ENCODE measurements at regions not wholly inside any gene's neighbourhood (a gene's known extent, or its start where the extent isn't known, plus 50 kb on each side); places are given as distances from the start of the nearest gene placed in this dataset.
"Not testable (repeated sequence)": the region's sequence is repeated elsewhere in the genome, so short reads cannot be mapped to it uniquely, and the experiment has no call there.

DNA sequence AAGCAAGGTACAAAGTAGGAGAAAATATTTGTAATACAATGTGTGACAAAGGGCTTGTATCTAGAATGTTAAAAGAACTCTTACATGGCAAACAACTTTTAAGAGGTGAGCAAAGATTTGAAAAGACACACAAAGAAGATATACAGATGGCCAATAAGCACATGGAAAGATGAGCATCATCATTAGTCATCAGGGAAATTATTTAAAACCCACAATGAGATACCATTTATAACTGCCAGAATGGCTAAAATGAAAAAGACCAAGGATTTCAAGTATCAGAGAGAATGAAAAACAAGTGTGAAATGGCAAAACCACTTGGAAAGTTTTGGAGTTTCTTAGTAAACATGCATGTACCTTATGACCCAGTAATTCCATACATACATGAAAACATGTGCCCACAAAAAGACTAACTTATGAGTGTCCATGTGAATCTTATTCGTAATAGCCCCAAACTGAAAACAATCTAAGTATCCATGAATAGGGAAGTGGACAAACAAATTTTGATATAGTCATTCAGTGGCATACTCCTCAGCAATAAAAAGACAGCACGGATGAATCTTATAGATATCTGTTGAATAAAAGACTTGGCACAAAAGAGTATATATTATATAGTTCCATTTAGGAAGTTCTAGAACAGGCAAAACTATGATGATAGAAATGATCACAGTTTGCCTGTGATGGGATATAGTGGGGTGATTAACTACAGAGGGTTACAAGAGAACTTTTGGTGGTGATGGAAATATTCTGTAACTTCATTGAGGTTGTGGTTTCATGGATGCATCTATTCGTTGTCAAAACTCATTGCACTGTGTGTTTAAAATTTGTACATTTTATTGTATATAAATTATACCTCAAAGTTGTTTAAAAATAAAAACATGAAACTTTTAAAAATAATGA is 82.0 kb downstream of the DISP1 start:
- H3K4me3 ChIP-seq (ENCODE audit: low read depth, low read length), result no peak overlapping the region
- DNase-seq (ENCODE audit: low read depth), result peak; percentile 48
- TF ChIP-seq, protein P1, sequence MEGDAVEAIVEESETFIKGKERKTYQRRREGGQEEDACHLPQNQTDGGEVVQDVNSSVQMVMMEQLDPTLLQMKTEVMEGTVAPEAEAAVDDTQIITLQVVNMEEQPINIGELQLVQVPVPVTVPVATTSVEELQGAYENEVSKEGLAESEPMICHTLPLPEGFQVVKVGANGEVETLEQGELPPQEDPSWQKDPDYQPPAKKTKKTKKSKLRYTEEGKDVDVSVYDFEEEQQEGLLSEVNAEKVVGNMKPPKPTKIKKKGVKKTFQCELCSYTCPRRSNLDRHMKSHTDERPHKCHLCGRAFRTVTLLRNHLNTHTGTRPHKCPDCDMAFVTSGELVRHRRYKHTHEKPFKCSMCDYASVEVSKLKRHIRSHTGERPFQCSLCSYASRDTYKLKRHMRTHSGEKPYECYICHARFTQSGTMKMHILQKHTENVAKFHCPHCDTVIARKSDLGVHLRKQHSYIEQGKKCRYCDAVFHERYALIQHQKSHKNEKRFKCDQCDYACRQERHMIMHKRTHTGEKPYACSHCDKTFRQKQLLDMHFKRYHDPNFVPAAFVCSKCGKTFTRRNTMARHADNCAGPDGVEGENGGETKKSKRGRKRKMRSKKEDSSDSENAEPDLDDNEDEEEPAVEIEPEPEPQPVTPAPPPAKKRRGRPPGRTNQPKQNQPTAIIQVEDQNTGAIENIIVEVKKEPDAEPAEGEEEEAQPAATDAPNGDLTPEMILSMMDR (IDR thresholded peaks at IDR 0.05; ENCODE audit: insufficient read depth, low read depth, low read length), result no peak

DNA sequence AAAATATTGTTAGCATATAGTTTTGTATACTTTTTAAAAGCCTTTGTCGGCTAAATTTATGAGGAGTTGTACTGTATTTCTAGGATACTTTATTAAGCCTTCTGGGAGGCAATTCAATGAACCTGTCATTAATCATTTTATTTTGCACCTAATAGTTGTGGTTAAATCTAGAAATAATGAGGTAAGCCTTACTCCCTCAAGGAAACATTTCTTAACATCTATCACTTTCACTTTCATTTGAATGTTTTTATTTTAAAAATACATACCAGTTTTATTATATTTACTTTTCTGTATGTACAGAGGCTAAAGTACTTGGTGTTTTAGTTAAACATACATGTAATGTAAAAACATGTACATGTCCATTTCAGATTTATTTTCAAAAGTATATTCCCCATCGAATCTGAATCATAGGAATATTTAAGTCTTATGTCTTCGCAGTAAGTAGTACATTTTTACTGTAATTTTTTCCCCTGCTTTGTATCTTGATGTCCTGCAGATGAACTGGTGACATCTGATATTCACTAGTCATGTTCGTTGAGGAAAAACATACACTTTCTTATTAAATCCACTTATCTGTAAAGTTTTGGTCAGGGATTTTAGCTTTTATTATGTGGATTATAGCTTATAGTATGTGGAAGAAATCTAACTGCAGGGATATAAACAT is 82.8 kb downstream of the DISP1 start:
- peak overlapping the region; percentile 42 for H3K4me3 ChIP-seq (ENCODE audit: low read depth, low read length)
- TF ChIP-seq, protein P1 (IDR thresholded peaks at IDR 0.05; ENCODE audit: insufficient read depth, low read depth, low read length), result no peak
- peak; percentile 90 for DNase-seq (ENCODE audit: low read depth)

DNA sequence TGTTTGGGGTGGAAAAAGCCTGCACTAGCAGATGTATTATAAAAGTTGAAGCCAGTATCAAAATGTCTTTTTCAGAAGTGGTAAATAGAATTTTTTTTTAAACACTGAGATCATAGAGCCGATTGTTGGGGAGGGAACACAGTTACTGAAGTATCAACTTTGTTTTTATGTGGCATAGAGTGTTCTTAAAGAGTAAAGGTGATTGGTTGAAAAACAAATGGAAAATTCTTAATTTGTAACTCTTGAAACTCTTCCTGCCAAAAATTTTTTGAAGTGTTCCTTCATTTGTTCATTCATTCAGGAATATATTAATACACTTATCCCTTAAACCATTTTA is 83.3 kb downstream of the DISP1 start:
- peak overlapping the region; percentile 42 for H3K4me3 ChIP-seq (ENCODE audit: low read depth, low read length)
- TF ChIP-seq, protein P1 (IDR thresholded peaks at IDR 0.05; ENCODE audit: insufficient read depth, low read depth, low read length), result no peak
- no peak for DNase-seq (ENCODE audit: low read depth)

DNA sequence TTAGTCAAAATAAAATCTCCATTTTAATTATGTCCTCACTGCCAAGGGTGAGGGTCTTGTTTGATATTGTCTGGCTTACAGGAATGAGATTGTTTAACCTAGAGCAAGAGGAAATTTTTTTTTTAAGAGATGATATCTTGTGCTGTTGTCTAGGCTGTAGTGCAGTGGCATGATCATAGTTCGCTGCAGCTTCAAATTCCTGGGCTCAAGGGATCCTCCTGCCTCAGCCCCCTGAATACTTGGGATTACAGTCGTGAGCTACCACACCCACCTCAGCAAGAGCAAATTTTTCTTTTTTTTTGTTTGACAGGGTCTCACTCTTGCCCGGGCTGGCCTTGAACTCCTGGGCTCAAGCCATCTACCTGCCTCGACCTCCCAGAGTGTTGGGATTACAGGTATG is 84.6 kb downstream of the DISP1 start:
- DNase-seq (ENCODE audit: low read depth), result no peak
- TF ChIP-seq, protein P1 (IDR thresholded peaks at IDR 0.05; ENCODE audit: insufficient read depth, low read depth, low read length), result no peak

GRCh38 chr1:222904451-222904850 is 89.6 kb downstream of the DISP1 start:
- no peak for DNase-seq (ENCODE audit: low read depth)
- H3K4me3 ChIP-seq (ENCODE audit: low read depth, low read length), result no peak overlapping the region
- TF ChIP-seq, protein P1 (IDR thresholded peaks at IDR 0.05; ENCODE audit: insufficient read depth, low read depth, low read length), result no peak

More for the DNA sequence above, 84.6 kb downstream of the DISP1 start:
- no peak overlapping the region for H3K4me3 ChIP-seq (ENCODE audit: low read depth, low read length)

GRCh38 chr1:222905151-222905550 is 90.3 kb downstream of the DISP1 start:
- TF ChIP-seq, protein P1 (IDR thresholded peaks at IDR 0.05; ENCODE audit: insufficient read depth, low read depth, low read length), result no peak
- no peak overlapping the region for H3K4me3 ChIP-seq (ENCODE audit: low read depth, low read length)
- DNase-seq (ENCODE audit: low read depth), result no peak

DNA sequence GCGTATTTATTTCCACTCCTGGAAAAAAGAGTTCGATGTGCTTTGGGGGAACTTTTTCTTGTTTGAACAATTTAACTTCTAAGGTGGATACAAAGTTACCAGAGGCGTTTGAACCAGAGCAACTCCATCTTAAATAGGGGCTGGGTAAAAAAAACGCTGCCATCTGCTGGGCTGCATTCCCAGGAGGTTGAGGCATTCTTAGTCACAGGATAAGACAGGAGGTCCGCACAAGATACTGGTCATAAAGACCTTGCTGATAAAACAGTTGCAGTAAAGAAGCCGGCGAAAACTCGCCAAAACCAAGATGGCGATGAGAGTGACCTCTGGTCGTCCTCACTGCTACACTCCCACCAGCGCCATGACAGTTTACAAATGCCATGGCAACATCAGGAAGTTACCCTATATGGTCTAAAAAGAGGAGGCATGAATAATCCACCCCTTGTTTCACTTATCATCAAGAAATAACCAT is 91.5 kb downstream of the DISP1 start:
- not testable (repeated sequence) for DNase-seq (ENCODE audit: low read depth); H3K4me3 ChIP-seq (ENCODE audit: low read depth, low read length)
